DOHH2 (cell line): ENCODE measurements at regions not wholly inside any gene's neighbourhood (a gene's known extent, or its start where the extent isn't known, plus 50 kb on each side); places are given as distances from the start of the nearest gene placed in this dataset.

Experiments used
- H3F3A ChIP-seq: fragments of 200-600 bp; sonication (generic), shearing (Covaris generic); 2 replicates; pipeline ENCODE4 v1.6.0; 2016; ENCODE audit warnings: antibody characterized with exemption, mild to moderate bottlenecking; ENCODE audit not compliant: control insufficient read depth, insufficient read depth
- H3K27ac ChIP-seq: fragments of 200-600 bp; sonication (generic); 2 replicates; pipeline ENCODE4 v1.5.1; 2014; ENCODE audit warnings: low read depth, mild to moderate bottlenecking, low read length, moderate library complexity
- H3K27me3 ChIP-seq: fragments of 200-600 bp; sonication (generic); 2 replicates; pipeline ENCODE4 v1.6.1; 2014; ENCODE audit warnings: mild to moderate bottlenecking, low read length, mixed read lengths; ENCODE audit not compliant: control insufficient read depth
- H3K36me3 ChIP-seq: fragments of 200-600 bp; sonication (generic); 2 replicates; pipeline ENCODE4 v1.6.1; 2014; ENCODE audit warnings: mild to moderate bottlenecking, low read length, moderate library complexity, mixed read lengths; ENCODE audit not compliant: control insufficient read depth
- H3K4me1 ChIP-seq: fragments of 200-600 bp; sonication (generic); 2 replicates; pipeline ENCODE4 v1.6.1; 2014; ENCODE audit warnings: mild to moderate bottlenecking, low read length, mixed read lengths; ENCODE audit not compliant: control insufficient read depth
- H3K4me2 ChIP-seq: fragments of 200-600 bp; sonication (generic); 2 replicates; pipeline ENCODE4 v1.6.0; 2014; ENCODE audit warnings: mild to moderate bottlenecking, low read length, moderate library complexity
- H3K4me3 ChIP-seq: fragments of 200-600 bp; sonication (generic); 2 replicates; pipeline ENCODE4 v1.5.1; 2014; ENCODE audit warnings: mild to moderate bottlenecking, low read length, mixed read lengths
- H3K79me2 ChIP-seq: fragments of 200-600 bp; sonication (generic); 2 replicates; pipeline ENCODE4 v1.6.1; 2014; ENCODE audit warnings: mild to moderate bottlenecking, low read length, mixed read lengths; ENCODE audit not compliant: control insufficient read depth
- H3K9me2 ChIP-seq: fragments of 200-600 bp; sonication (generic); replicated peaks from 2 replicates; pipeline ENCODE4 v1.6.1; 2014; ENCODE audit warnings: mild to moderate bottlenecking, low read length, mixed read lengths; ENCODE audit not compliant: control insufficient read depth
- H3K9me3 ChIP-seq: fragments of 200-600 bp; sonication (generic); 2 replicates; pipeline ENCODE4 v1.6.1; 2014; ENCODE audit warnings: antibody characterized with exemption, low read length, mixed read lengths; ENCODE audit not compliant: control insufficient read depth, insufficient read depth
- H4K20me1 ChIP-seq: fragments of 200-600 bp; sonication (generic); 2 replicates; pipeline ENCODE4 v1.6.0; 2014; ENCODE audit warnings: low read depth, mild to moderate bottlenecking, antibody characterized with exemption, low read length, moderate library complexity; ENCODE audit not compliant: control insufficient read depth, insufficient read depth
- EZH2phosphoT487 ChIP-seq: fragments of 200-600 bp; sonication (generic); IDR thresholded peaks from 2 replicates; pipeline ENCODE4 v1.6.1; 2017; ENCODE audit warnings: borderline replicate concordance, mild to moderate bottlenecking, antibody characterized with exemption, low read length, moderate library complexity, mixed read lengths
- TF ChIP-seq, protein P1 (sequence below): fragments of 200-600 bp; sonication (generic); IDR thresholded peaks from one replicate; pipeline ENCODE4 v1.5.1; 2014; ENCODE audit warnings: antibody characterized with exemption, mild to moderate bottlenecking, low read depth, low read length; ENCODE audit not compliant: poor library complexity, severe bottlenecking

DNA sequence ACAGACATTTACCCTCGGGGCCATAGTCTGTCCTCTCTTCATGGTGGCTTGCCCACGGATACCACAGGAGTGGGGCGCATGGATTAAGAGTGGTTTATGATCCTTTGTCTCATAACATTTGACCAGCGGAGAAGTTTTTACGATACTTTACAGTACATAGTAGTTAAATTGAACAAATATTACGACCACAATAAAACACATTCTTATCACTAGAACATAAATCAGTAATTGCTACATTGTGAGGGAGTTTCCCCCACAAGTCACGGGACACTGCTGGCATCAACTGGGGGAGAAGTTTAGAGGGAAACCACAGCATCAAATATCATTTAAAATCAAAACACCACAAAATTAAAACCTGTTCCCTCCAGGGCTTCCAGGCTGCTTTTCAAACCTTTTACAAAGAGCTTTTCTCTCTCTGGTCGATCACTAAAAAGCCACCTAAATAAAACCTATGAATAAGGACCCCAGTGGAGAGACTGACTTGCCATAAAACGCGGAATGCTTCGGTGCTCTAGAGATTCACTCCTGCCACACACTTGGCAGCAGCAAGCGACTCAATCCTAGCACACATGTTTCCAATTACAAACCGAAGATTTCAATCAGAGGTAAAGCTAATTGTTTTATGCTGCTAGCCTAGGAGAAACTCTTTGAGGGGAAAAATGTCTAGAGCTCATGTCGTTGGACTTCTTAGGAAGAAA is 173.7 kb upstream of the HNRNPA3 start:
- Histone ChIP-seq H3K27me3 (peaks cover 9% of the 10 kb centered on the region; the same call in 1 of the 2 replicates), H3K27ac (no peak overlapping the region), H3K36me3 (no peaks in the 10 kb centered on the region)

DNA sequence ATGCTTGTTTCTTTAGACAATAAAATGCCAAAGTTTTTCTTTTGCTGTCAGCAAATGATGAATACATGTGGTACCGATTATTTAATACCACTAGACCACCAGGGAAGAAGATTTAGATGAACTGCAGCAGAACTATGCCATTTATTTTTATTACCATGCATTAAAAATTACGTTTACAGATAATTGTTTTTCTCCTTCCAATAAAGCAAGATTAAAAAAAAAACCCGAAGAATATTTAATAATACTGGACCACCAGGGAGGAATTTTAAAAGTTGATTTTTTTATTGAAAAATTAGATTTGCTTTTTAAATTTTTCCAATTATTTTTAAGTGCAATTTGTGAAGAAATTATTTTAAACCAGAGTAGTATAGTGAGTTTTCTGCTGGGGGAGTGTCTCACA is 170.3 kb upstream of the HNRNPA3 start:
- no peaks in the 10 kb centered on the region for H4K20me1 ChIP-seq

More for the DNA sequence above, 173.7 kb upstream of the HNRNPA3 start:
- TF ChIP-seq, protein P1, sequence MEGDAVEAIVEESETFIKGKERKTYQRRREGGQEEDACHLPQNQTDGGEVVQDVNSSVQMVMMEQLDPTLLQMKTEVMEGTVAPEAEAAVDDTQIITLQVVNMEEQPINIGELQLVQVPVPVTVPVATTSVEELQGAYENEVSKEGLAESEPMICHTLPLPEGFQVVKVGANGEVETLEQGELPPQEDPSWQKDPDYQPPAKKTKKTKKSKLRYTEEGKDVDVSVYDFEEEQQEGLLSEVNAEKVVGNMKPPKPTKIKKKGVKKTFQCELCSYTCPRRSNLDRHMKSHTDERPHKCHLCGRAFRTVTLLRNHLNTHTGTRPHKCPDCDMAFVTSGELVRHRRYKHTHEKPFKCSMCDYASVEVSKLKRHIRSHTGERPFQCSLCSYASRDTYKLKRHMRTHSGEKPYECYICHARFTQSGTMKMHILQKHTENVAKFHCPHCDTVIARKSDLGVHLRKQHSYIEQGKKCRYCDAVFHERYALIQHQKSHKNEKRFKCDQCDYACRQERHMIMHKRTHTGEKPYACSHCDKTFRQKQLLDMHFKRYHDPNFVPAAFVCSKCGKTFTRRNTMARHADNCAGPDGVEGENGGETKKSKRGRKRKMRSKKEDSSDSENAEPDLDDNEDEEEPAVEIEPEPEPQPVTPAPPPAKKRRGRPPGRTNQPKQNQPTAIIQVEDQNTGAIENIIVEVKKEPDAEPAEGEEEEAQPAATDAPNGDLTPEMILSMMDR: no peak
- TF ChIP-seq EZH2phosphoT487: no peak
- Histone ChIP-seq H4K20me1 (no peaks in the 10 kb centered on the region), H3K4me1 (no peaks in the 10 kb centered on the region), H3F3A (no peaks in the 10 kb centered on the region), H3K9me2 (no peaks in the 10 kb centered on the region), H3K79me2 (no peaks in the 10 kb centered on the region), H3K4me2 (no peak overlapping the region), H3K9me3 (no peaks in the 10 kb centered on the region), H3K4me3 (no peak overlapping the region)

DNA sequence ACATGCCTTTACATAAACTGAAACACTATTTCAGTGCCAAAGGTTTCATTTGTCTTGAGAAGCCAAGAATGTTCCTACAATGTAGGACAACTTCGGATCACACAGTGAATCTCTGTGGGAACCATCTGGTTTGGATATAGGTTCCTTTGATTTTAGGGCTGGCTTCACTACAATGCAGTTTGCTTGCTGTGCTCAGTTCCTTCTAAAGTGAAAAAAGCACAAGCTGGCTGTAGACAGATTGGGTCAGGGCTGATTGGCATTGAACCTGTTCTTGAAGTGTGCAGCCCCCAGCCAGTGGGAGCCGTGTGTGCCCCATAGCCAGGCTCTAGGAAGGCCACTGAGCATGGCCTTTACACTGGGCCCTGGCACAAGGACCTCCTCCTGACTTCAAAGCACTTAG is 167.9 kb upstream of the HNRNPA3 start:
- H3K79me2 ChIP-seq: no peaks in the 10 kb centered on the region
- TF ChIP-seq, protein P1: no peak
- no peak for TF ChIP-seq EZH2phosphoT487
- peaks cover 14% of the 10 kb centered on the region for H3K27me3 ChIP-seq
- H3K9me3 ChIP-seq: no peaks in the 10 kb centered on the region
- H3K4me2 ChIP-seq: no peak overlapping the region
- no peak overlapping the region for H3K27ac ChIP-seq
- H3K9me2 ChIP-seq: no peaks in the 10 kb centered on the region
- H3K36me3 ChIP-seq: no peaks in the 10 kb centered on the region
- H3K4me1 ChIP-seq: no peaks in the 10 kb centered on the region
- H4K20me1 ChIP-seq: no peaks in the 10 kb centered on the region
- H3K4me3 ChIP-seq: no peak overlapping the region
- H3F3A ChIP-seq: no peaks in the 10 kb centered on the region

More for the DNA sequence above, 170.3 kb upstream of the HNRNPA3 start:
- Histone ChIP-seq H3K36me3 (no peaks in the 10 kb centered on the region), H3K79me2 (no peaks in the 10 kb centered on the region), H3K4me1 (no peaks in the 10 kb centered on the region), H3F3A (no peaks in the 10 kb centered on the region), H3K9me2 (no peaks in the 10 kb centered on the region), H3K4me3 (no peak overlapping the region), H3K9me3 (no peaks in the 10 kb centered on the region), H3K27ac (no peak overlapping the region), H3K27me3 (peaks cover 14% of the 10 kb centered on the region), H3K4me2 (no peak overlapping the region)
- TF ChIP-seq EZH2phosphoT487: no peak
- TF ChIP-seq, protein P1: no peak
